Left renal cortex interstitium (tissue), 4 donors: ENCODE measurements at regions not wholly inside any gene's neighbourhood (a gene's known extent, or its start where the extent isn't known, plus 50 kb on each side); places are given as distances from the start of the nearest gene placed in this dataset.

Experiments
- DNase-seq, 4 donors: peaks; one replicate each; pipeline ENCODE4 v3.0.0-alpha.2; 2013; ENCODE audit warnings: low read depth in 4 of 4, low spot score in 2 of 4, missing footprints in 1 of 4

- no peak for DNase-seq
These were observed 493.1 kb downstream of the SHQ1 start for GRCh38 chr3:72355168-72355567.

DNA sequence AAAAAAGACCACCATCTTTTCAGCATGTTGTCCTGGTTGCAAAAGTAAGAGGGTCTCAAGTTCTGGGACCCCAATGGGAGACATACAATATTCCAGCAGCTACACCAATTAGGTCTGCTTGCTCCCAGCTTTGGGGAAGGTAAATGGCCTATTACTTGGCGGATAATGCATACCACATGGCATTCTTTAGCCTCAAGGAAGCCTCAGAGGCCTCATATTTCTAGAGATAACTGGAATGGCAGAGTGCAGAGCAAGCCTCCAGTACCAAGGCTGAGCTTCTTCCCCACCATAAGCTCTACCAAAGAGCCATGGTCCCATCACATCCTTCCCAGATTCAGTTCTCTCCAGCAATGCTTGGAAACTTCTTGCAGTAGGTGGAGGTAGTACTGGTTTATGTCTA is 493.8 kb downstream of the SHQ1 start:
- no peak for DNase-seq

- no peak for DNase-seq
These were observed 494.8 kb downstream of the SHQ1 start for GRCh38 chr3:72353236-72354128.

GRCh38 chr3:72352176-72352575 is 496.1 kb downstream of the SHQ1 start:
- no peak for DNase-seq

- no peak for DNase-seq
These were observed 496.7 kb downstream of the SHQ1 start for GRCh38 chr3:72351536-72351935.

GRCh38 chr3:72350761-72351505 is 497.3 kb downstream of the SHQ1 start:
- DNase-seq, result no peak

DNA sequence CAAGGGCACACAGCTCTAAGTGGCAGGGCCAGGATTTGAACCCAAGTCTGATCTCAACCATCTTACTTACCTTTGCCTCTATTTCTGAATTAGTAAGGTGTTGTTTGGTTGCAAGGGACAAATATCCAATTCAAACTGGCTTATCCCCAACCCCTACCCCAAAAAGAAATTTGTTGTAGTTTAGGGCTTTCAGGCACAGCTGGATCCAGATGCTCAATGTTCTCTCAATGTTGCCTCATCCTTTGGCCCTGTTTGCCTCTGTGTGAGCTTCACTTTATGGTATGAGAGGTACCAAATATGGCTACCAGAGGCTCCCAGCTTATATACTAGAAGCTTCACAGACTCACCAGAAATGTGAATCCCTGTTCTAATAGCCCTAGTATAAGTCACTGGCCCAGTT is 499.9 kb downstream of the SHQ1 start:
- no peak for DNase-seq

GRCh38 chr3:72347819-72348319 is 500.4 kb downstream of the SHQ1 start:
- no peak for DNase-seq

GRCh38 chr3:72346526-72346926 is 501.7 kb downstream of the SHQ1 start:
- no peak for DNase-seq

GRCh38 chr3:72345980-72346379 is 502.3 kb downstream of the SHQ1 start:
- DNase-seq, result no peak

DNA sequence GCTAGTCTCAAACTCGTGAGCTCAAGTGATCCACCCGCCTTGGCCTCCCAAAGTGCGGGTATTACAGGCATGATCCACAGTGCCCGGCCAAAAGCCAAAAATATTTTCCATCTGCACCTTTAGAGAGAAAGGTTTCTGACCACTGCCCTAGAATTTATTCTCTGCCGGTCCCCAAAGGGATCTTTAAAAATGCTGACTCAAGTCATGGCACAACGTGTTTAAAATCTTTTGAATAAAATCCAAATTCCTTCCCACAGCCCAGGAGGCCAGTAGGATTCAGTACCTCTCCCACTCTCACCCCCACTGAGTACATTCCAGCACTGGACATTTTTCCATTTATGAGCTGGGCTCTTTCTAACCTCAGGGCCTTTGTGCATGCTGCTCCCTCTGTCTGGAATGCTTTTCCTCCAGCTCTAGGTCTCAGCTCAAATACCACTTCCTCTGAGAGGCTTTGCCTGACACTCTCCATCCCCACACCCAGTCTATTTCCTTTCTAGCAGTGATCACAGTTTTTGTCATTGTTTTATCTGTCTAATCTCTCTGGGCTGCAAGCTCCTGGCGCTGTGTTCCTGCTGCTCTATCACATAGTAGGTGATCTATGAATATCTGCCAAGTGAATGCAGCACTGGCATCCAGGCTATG is 502.9 kb downstream of the SHQ1 start:
- DNase-seq, result no peak

DNA sequence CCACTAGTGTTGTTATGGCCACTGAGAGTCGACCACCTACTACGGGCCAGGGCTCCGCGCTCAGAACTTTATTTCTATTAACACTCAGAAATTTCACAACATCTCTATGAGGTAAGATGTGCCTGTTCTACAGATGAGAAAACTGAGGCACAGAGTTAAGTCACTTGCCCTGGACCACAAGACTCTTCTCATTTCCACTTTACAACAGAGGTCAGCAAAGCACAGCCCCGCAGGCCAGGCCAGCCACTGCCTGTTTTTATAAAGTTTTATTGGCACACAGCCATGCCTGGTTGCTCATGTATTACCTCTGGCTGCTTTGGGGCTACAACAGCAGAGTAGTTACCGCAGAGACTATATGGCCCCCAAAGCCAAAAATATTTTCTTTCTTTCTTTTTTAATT is 503.6 kb downstream of the SHQ1 start:
- no peak for DNase-seq

DNA sequence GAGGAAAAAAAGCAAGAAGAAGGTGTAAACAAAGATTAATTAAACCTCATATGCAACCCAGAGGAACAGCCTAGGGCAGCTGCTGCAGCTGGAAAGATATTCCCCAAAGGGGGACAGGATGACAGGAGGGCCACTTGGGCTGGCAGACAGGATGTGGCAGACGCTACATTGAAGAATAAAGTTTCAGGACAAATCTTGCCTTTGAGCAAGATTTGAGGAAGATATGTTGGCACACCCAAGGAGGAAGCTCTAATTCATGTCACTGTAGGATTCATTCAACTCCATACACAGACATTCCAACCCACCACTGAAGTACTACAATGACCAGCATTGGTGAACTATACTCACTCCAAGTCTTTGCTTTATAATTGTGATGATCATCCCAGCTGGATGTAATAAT is 504.0 kb downstream of the SHQ1 start:
- DNase-seq, result no peak

DNA sequence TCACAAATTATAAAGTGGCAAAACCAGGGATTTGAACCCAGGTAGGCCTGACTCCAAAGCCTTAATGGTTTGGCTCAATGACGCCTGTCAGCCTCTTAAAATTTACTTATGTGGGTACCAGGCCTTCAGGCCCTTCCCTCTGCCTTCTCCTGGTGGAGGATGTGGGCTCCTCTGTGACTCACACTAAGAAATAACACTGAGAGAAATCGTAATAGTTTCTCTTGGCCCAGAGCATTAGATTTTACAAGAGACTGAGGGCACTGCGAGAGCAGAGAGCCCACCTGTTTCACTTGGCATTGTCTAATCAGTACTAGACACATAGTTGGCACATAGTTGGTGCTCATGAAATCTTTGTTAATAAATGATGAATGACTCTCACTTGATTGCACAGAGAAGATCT is 505.2 kb downstream of the SHQ1 start:
- no peak for DNase-seq

GRCh38 chr3:72342450-72342849 is 505.8 kb downstream of the SHQ1 start:
- DNase-seq, result no peak

DNA sequence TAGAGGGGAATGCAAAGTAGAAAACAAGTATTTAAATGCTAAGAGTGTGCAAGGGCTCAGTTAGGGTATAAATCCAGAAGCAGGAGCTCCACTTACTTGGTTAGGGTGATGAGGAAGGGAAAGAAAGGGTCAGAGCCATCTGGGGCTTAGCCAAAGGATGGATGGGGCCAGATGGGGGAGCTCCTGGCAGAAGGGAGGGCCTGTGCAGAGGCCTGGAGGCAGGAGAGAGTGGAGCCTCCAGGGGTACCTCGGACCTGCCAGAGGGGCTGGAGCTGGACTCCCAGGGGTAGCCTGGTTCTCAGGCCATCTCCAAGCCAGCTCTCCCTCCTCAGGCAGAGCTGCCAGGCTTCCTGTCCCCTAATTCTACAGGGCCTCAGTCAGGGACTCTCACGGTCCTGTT is 506.3 kb downstream of the SHQ1 start:
- no peak for DNase-seq

DNA sequence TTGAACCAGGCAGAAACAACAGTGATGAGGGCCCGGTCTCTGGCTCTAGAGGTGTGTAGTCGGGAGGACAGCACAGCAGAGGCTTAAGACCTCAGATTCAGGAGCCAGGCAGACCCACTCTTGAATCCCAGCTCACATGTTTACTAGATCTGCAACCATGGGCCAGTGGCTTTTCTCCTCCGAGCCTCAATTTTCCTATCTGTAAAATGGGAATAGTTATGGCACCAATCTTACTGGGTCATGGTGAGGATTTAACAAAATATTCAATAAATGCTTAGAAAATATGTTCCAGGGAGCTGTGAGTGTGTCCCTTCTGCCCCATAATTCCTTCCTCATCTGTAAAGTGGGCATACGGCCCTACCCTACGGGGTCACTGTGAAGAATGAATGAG is 506.9 kb downstream of the SHQ1 start:
- no peak for DNase-seq

GRCh38 chr3:72340476-72341379 is 507.5 kb downstream of the SHQ1 start:
- no peak for DNase-seq

DNA sequence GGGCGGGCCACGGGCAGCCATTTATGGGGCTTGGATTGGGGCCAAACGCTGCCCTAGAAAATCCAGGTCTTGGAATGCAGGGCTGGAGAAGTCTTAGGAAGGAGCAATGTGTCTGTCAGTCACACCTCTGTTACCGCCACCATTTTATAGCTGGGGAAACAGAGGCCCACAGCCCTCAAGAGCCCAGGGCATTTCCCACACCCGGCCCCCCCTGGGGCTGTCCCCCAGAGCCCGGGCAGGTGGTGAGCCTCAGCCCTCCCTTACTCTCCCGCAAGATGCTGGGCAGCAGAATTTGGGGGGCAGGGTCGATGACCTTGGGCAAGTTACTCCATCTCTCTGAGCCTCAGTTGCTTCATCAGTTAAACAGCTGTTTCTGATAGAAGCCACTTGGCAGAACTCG is 508.2 kb downstream of the SHQ1 start:
- DNase-seq, result no peak

- no peak for DNase-seq
These were observed 508.6 kb downstream of the SHQ1 start for GRCh38 chr3:72339670-72340030.
